HG03378 (cell line): ENCODE measurements at regions not wholly inside any gene's neighbourhood (a gene's known extent, or its start where the extent isn't known, plus 50 kb on each side); places are given as distances from the start of the nearest gene placed in this dataset.
"Not testable (repeated sequence)": the region's sequence is repeated elsewhere in the genome, so short reads cannot be mapped to it uniquely, and the experiment has no call there.

Experiments
- ATAC-seq: cut with Tn5 transposase; IDR thresholded peaks from one replicate; pipeline ENCODE4 v1.9.1; 2021; ENCODE audit warnings: mild to moderate bottlenecking, moderate library complexity; ENCODE audit not compliant: unreplicated experiment

GRCh38 chr16:70014915-70015314 lies 63.8 kb downstream of the CLEC18A start:
- not testable (repeated sequence) for ATAC-seq

GRCh38 chr16:70016751-70017150 lies 65.6 kb downstream of the CLEC18A start:
- ATAC-seq, result not testable (repeated sequence)

GRCh38 chr16:70018254-70018653 lies 67.1 kb downstream of the CLEC18A start:
- peak; percentile 49 for ATAC-seq

GRCh38 chr16:70023207-70023606 lies 72.1 kb downstream of the CLEC18A start:
- not testable (repeated sequence) for ATAC-seq

GRCh38 chr16:70023956-70024355 lies 72.8 kb downstream of the CLEC18A start:
- ATAC-seq, result not testable (repeated sequence)

GRCh38 chr16:70026165-70026854 lies 75.2 kb downstream of the CLEC18A start:
- not testable (repeated sequence) for ATAC-seq

GRCh38 chr16:70032906-70033305 lies 81.2 kb upstream of the PDPR start:
- not testable (repeated sequence) for ATAC-seq

GRCh38 chr16:70037913-70038312 lies 76.2 kb upstream of the PDPR start:
- not testable (repeated sequence) for ATAC-seq

- not testable (repeated sequence) for ATAC-seq
These were observed 73.6 kb upstream of the PDPR start for GRCh38 chr16:70040554-70040953.

- ATAC-seq, result not testable (repeated sequence)
These were observed 70.5 kb upstream of the PDPR start for GRCh38 chr16:70043538-70044067.

- ATAC-seq, result not testable (repeated sequence)
These were observed 67.6 kb upstream of the PDPR start for GRCh38 chr16:70046560-70046959.

- ATAC-seq, result not testable (repeated sequence)
These were observed 66.0 kb upstream of the PDPR start for GRCh38 chr16:70048083-70048482.

GRCh38 chr16:70058056-70058455 lies 56.1 kb upstream of the PDPR start:
- ATAC-seq, result not testable (repeated sequence)

- not testable (repeated sequence) for ATAC-seq
These were observed 54.7 kb upstream of the PDPR start for GRCh38 chr16:70059429-70059828.

- ATAC-seq, result not testable (repeated sequence)
These were observed 53.6 kb upstream of the PDPR start for GRCh38 chr16:70060521-70061027.

GRCh38 chr16:70061671-70062218 lies 52.4 kb upstream of the PDPR start:
- not testable (repeated sequence) for ATAC-seq

- ATAC-seq, result not testable (repeated sequence)
These were observed 51.2 kb upstream of the PDPR start for GRCh38 chr16:70062947-70063346.
